ENCODE measurements at regions not wholly inside any gene's neighbourhood (a gene's known extent, or its start where the extent isn't known, plus 50 kb on each side); places are given as distances from the start of the nearest gene placed in this dataset.
"Not testable (repeated sequence)": the region's sequence is repeated elsewhere in the genome, so short reads cannot be mapped to it uniquely, and the experiment has no call there.

- POLR2A ChIA-PET; H3K9me3 Mint-ChIP-seq; H3K4me3 Mint-ChIP-seq; H3K36me3 Mint-ChIP-seq; DNase-seq; H3K4me1 Mint-ChIP-seq (ENCODE audit: low read depth); CTCF ChIA-PET; H3K27ac Mint-ChIP-seq; intact Hi-C loops (cut with micrococcal nuclease); H3K27me3 Mint-ChIP-seq: not testable (repeated sequence)
Measured at GRCh38 chr16:18263046-18263445, 73.5 kb downstream of the NPIPA8 start.

GRCh38 chr16:18261848-18262247, 74.7 kb downstream of the NPIPA8 start:
- H3K27me3 Mint-ChIP-seq; H3K4me1 Mint-ChIP-seq (ENCODE audit: low read depth); H3K27ac Mint-ChIP-seq; DNase-seq; H3K36me3 Mint-ChIP-seq; POLR2A ChIA-PET; H3K9me3 Mint-ChIP-seq; intact Hi-C loops (cut with micrococcal nuclease); H3K4me3 Mint-ChIP-seq; CTCF ChIA-PET: not testable (repeated sequence)

- H3K4me1 Mint-ChIP-seq (ENCODE audit: low read depth); POLR2A ChIA-PET; intact Hi-C loops (cut with micrococcal nuclease); H3K27ac Mint-ChIP-seq; H3K36me3 Mint-ChIP-seq; H3K4me3 Mint-ChIP-seq; H3K9me3 Mint-ChIP-seq; H3K27me3 Mint-ChIP-seq; CTCF ChIA-PET; DNase-seq: not testable (repeated sequence)
Measured at GRCh38 chr16:18259496-18260176, 76.9 kb downstream of the NPIPA8 start.

GRCh38 chr16:18252943-18253342, 83.6 kb downstream of the NPIPA8 start:
- DNase-seq; H3K9me3 Mint-ChIP-seq; intact Hi-C loops (cut with micrococcal nuclease); H3K4me3 Mint-ChIP-seq; POLR2A ChIA-PET; CTCF ChIA-PET; H3K36me3 Mint-ChIP-seq; H3K27ac Mint-ChIP-seq; H3K27me3 Mint-ChIP-seq; H3K4me1 Mint-ChIP-seq (ENCODE audit: low read depth): not testable (repeated sequence)

- POLR2A ChIA-PET; H3K4me1 Mint-ChIP-seq (ENCODE audit: low read depth); DNase-seq; CTCF ChIA-PET; intact Hi-C loops (cut with micrococcal nuclease); H3K27me3 Mint-ChIP-seq; H3K9me3 Mint-ChIP-seq; H3K36me3 Mint-ChIP-seq; H3K4me3 Mint-ChIP-seq; H3K27ac Mint-ChIP-seq: not testable (repeated sequence)
Measured at GRCh38 chr16:18230505-18230904, 106.0 kb downstream of the NPIPA8 start.

- H3K27me3 Mint-ChIP-seq; intact Hi-C loops (cut with micrococcal nuclease); H3K27ac Mint-ChIP-seq; POLR2A ChIA-PET; DNase-seq; H3K4me3 Mint-ChIP-seq; H3K36me3 Mint-ChIP-seq; CTCF ChIA-PET; H3K4me1 Mint-ChIP-seq (ENCODE audit: low read depth); H3K9me3 Mint-ChIP-seq: not testable (repeated sequence)
Measured at GRCh38 chr16:18222054-18223009, 114.2 kb downstream of the NPIPA8 start.

GRCh38 chr16:18217741-18218140, 118.8 kb downstream of the NPIPA8 start:
- H3K4me1 Mint-ChIP-seq (ENCODE audit: low read depth); CTCF ChIA-PET; H3K27me3 Mint-ChIP-seq; DNase-seq; H3K36me3 Mint-ChIP-seq; intact Hi-C loops (cut with micrococcal nuclease); POLR2A ChIA-PET; H3K27ac Mint-ChIP-seq; H3K4me3 Mint-ChIP-seq; H3K9me3 Mint-ChIP-seq: not testable (repeated sequence)

- H3K36me3 Mint-ChIP-seq; H3K27ac Mint-ChIP-seq; H3K9me3 Mint-ChIP-seq; DNase-seq; POLR2A ChIA-PET; H3K27me3 Mint-ChIP-seq; H3K4me3 Mint-ChIP-seq; H3K4me1 Mint-ChIP-seq (ENCODE audit: low read depth); CTCF ChIA-PET; intact Hi-C loops (cut with micrococcal nuclease): not testable (repeated sequence)
Measured at GRCh38 chr16:18216814-18217213, 119.7 kb downstream of the NPIPA8 start.

GRCh38 chr16:18213810-18214209, 122.7 kb downstream of the NPIPA8 start:
- intact Hi-C loops (cut with micrococcal nuclease); H3K27ac Mint-ChIP-seq; H3K4me1 Mint-ChIP-seq (ENCODE audit: low read depth); CTCF ChIA-PET; H3K9me3 Mint-ChIP-seq; H3K36me3 Mint-ChIP-seq; DNase-seq; POLR2A ChIA-PET; H3K4me3 Mint-ChIP-seq; H3K27me3 Mint-ChIP-seq: not testable (repeated sequence)

GRCh38 chr16:18211505-18211904, 125.0 kb downstream of the NPIPA8 start:
- H3K9me3 Mint-ChIP-seq; CTCF ChIA-PET; intact Hi-C loops (cut with micrococcal nuclease); H3K4me1 Mint-ChIP-seq (ENCODE audit: low read depth); DNase-seq; H3K27me3 Mint-ChIP-seq; POLR2A ChIA-PET; H3K36me3 Mint-ChIP-seq; H3K27ac Mint-ChIP-seq; H3K4me3 Mint-ChIP-seq: not testable (repeated sequence)

GRCh38 chr16:18204786-18205185, 131.8 kb downstream of the NPIPA8 start:
- H3K27ac Mint-ChIP-seq; POLR2A ChIA-PET; CTCF ChIA-PET; DNase-seq; H3K36me3 Mint-ChIP-seq; H3K4me1 Mint-ChIP-seq (ENCODE audit: low read depth); H3K4me3 Mint-ChIP-seq; H3K27me3 Mint-ChIP-seq; H3K9me3 Mint-ChIP-seq; intact Hi-C loops (cut with micrococcal nuclease): not testable (repeated sequence)

GRCh38 chr16:18204309-18204708, 132.2 kb downstream of the NPIPA8 start:
- H3K27me3 Mint-ChIP-seq; H3K4me3 Mint-ChIP-seq; H3K4me1 Mint-ChIP-seq (ENCODE audit: low read depth); H3K36me3 Mint-ChIP-seq; CTCF ChIA-PET; DNase-seq; POLR2A ChIA-PET; intact Hi-C loops (cut with micrococcal nuclease); H3K9me3 Mint-ChIP-seq; H3K27ac Mint-ChIP-seq: not testable (repeated sequence)

- H3K4me1 Mint-ChIP-seq (ENCODE audit: low read depth); CTCF ChIA-PET; H3K4me3 Mint-ChIP-seq; POLR2A ChIA-PET; DNase-seq; H3K27me3 Mint-ChIP-seq; H3K9me3 Mint-ChIP-seq; H3K36me3 Mint-ChIP-seq; H3K27ac Mint-ChIP-seq; intact Hi-C loops (cut with micrococcal nuclease): not testable (repeated sequence)
Measured at GRCh38 chr16:18201511-18201910, 135.0 kb downstream of the NPIPA8 start.
